GM23248 (cell line): ENCODE measurements at regions not wholly inside any gene's neighbourhood (a gene's known extent, or its start where the extent isn't known, plus 50 kb on each side); places are given as distances from the start of the nearest gene placed in this dataset.
"Not testable (repeated sequence)": the region's sequence is repeated elsewhere in the genome, so short reads cannot be mapped to it uniquely, and the experiment has no call there.

Source experiments
- EZH2 ChIP-seq: fragments of 200-600 bp; sonication (generic); IDR thresholded peaks from 2 replicates; pipeline ENCODE4 v1.6.1; 2018; ENCODE audit warnings: antibody characterized with exemption, mild to moderate bottlenecking; ENCODE audit not compliant: insufficient read depth, poor library complexity, severe bottlenecking
- EZH2phosphoT487 ChIP-seq: fragments of 200-600 bp; sonication (generic); IDR thresholded peaks from 2 replicates; pipeline ENCODE4 v1.6.1; 2018; ENCODE audit warnings: antibody characterized with exemption, moderate library complexity, mild to moderate bottlenecking, low read depth; ENCODE audit not compliant: insufficient read depth

DNA sequence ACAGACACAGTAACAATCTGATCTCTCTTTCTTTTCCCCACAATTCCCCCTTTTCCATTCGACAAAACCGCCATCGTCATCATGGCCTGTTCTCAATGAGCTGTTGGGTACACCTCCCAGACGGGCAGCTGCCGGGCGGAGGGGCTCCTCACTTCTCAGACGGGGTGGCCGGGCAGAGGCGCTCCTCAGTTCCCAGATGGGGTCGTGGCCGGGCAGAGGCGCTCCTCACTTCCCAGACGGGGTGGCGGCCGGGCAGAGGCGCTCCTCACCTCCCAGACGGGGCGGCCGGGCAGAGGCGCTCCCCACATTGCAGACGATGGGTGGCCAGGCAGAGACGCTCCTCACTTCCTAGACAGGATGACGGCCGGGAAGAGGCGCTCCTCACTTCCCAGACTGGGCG lies 415.5 kb downstream of the RSL24D1 start:
- not testable (repeated sequence) for TF ChIP-seq EZH2, EZH2phosphoT487
